HEK293T (cell line): ENCODE measurements at regions not wholly inside any gene's neighbourhood (a gene's known extent, or its start where the extent isn't known, plus 50 kb on each side); places are given as distances from the start of the nearest gene placed in this dataset.
"Not testable (repeated sequence)": the region's sequence is repeated elsewhere in the genome, so short reads cannot be mapped to it uniquely, and the experiment has no call there.

ENCODE experiments used
- CTCF ChIA-PET: fragments of 350-600 bp; formaldehyde crosslinking; extraction: SDS; loops from one replicate; lab custom pipeline; 2021; ENCODE audit warnings: antibody characterized with exemption, inconsistent platforms; lab: Yijun Ruan, JAX
- POLR2A ChIA-PET: fragments of 350-600 bp; formaldehyde crosslinking; extraction: SDS; loops from one replicate; lab custom pipeline; 2020; ENCODE audit warnings: antibody characterized with exemption, inconsistent platforms; lab: Yijun Ruan, JAX
- DNase-seq: peaks from one replicate; pipeline ENCODE4 v3.0.0; 2012; ENCODE audit warnings: mixed read lengths; ENCODE audit errors: extremely low spot score
- ARNT ChIP-seq: fragments of 450-650 bp; IDR thresholded peaks from 2 replicates; pipeline ENCODE4 v1.6.1; 2017; ENCODE audit warnings: mild to moderate bottlenecking
- BHLHE40 ChIP-seq: fragments of 450-650 bp; IDR thresholded peaks from 2 replicates; pipeline ENCODE4 v1.6.1; 2016; ENCODE audit warnings: mild to moderate bottlenecking, moderate library complexity, borderline replicate concordance
- CTBP1 ChIP-seq: fragments of 450-650 bp; IDR thresholded peaks from 2 replicates; pipeline ENCODE4 v1.6.1; 2016; ENCODE audit warnings: borderline replicate concordance
- ELF4 ChIP-seq: fragments of 450-650 bp; IDR thresholded peaks from 2 replicates; pipeline ENCODE4 v1.6.1; 2017; ENCODE audit warnings: antibody characterized with exemption
- FOXA1 ChIP-seq: fragments of 450-650 bp; IDR thresholded peaks from 2 replicates; pipeline ENCODE4 v1.6.1; 2016; ENCODE audit warnings: mild to moderate bottlenecking
- FOXK2 ChIP-seq: fragments of 450-650 bp; IDR thresholded peaks from 2 replicates; pipeline ENCODE4 v1.6.1; 2016; ENCODE audit warnings: mild to moderate bottlenecking
- FOXM1 ChIP-seq: fragments of 450-650 bp; IDR thresholded peaks from 2 replicates; pipeline ENCODE4 v1.6.1; 2017; ENCODE audit warnings: mild to moderate bottlenecking, borderline replicate concordance
- HDGF ChIP-seq: fragments of 450-650 bp; IDR thresholded peaks from 2 replicates; pipeline ENCODE4 v1.6.1; 2017; ENCODE audit warnings: antibody characterized with exemption, borderline replicate concordance
- L3MBTL2 ChIP-seq: fragments of 450-650 bp; conservative IDR thresholded peaks from 2 replicates; pipeline ENCODE4 v1.6.1; 2016; ENCODE audit warnings: mild to moderate bottlenecking
- LEF1 ChIP-seq: fragments of 450-650 bp; IDR thresholded peaks from 2 replicates; pipeline ENCODE4 v1.6.1; 2017; ENCODE audit warnings: mild to moderate bottlenecking, borderline replicate concordance
- NFRKB ChIP-seq: fragments of 450-650 bp; IDR thresholded peaks from 2 replicates; pipeline ENCODE4 v1.6.1; 2016; ENCODE audit warnings: mild to moderate bottlenecking, moderate library complexity
- SP1 ChIP-seq: fragments of 450-650 bp; IDR thresholded peaks from 2 replicates; pipeline ENCODE4 v1.6.1; 2017
- SUZ12 ChIP-seq: fragments of 450-650 bp; IDR thresholded peaks from 2 replicates; pipeline ENCODE4 v1.6.1; 2016; ENCODE audit warnings: mild to moderate bottlenecking
- TARDBP ChIP-seq: fragments of 450-650 bp; IDR thresholded peaks from 2 replicates; pipeline ENCODE4 v1.6.1; 2016
- ZNF384 ChIP-seq: fragments of 450-650 bp; IDR thresholded peaks from 2 replicates; pipeline ENCODE4 v1.6.1; 2016
- TF ChIP-seq, protein P1 (sequence below): fragments of 450-650 bp; IDR thresholded peaks from 2 replicates; pipeline ENCODE4 v1.6.1; 2016

DNA sequence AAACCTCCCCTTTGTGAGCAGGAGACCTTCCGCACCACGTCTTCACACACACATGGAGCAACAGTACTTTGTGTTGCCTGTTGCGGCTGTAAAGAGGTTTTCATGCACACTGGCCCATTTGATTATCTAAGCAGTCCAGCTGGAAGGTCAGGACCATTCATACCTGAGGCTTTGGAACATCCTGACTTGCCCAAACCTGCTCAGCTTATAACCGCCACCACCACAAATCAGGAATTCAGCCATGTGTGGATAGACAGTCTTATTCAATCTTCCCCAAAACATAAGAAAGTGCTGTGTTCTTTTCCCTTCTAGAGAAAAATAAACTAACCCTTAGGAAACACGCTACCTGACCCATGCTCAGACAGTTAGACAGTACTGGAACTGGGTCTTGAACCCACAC, 81.6 kb upstream of the XYLT1 start:
- TF ChIP-seq SUZ12 (no peak), FOXK2 (no peak), FOXA1 (no peak), FOXM1 (no peak), ARNT (no peak), NFRKB (no peak), BHLHE40 (no peak), ELF4 (no peak), ZNF384 (no peak), TARDBP (no peak), LEF1 (no peak), HDGF (no peak), SP1 (no peak), CTBP1 (no peak), L3MBTL2 (no peak)
- TF ChIP-seq, protein P1, sequence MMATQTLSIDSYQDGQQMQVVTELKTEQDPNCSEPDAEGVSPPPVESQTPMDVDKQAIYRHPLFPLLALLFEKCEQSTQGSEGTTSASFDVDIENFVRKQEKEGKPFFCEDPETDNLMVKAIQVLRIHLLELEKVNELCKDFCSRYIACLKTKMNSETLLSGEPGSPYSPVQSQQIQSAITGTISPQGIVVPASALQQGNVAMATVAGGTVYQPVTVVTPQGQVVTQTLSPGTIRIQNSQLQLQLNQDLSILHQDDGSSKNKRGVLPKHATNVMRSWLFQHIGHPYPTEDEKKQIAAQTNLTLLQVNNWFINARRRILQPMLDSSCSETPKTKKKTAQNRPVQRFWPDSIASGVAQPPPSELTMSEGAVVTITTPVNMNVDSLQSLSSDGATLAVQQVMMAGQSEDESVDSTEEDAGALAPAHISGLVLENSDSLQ: no peak
- CTCF ChIA-PET: no interaction called here
- no peak for DNase-seq
- POLR2A ChIA-PET: no interaction called here

DNA sequence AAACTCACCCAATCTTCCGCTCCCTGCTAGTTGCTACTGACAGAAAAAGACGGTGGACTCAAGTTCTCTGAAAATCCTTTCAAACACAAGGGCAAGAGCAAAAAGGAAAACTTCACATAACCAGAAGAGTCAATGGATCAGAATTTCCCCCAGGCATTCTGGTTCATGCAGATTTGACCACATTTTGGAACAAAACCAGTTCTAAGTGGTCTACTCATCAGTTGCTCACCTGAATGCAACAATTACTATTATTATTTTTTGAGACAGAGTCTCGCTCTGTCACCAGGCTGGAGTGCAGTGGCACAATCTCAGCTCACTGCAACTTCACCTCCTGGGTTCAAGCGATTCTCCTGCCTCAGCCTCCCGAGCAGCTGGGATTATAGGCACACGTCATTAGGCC, 80.9 kb upstream of the XYLT1 start:
- DNase-seq, POLR2A ChIA-PET, CTCF ChIA-PET: not testable (repeated sequence)

DNA sequence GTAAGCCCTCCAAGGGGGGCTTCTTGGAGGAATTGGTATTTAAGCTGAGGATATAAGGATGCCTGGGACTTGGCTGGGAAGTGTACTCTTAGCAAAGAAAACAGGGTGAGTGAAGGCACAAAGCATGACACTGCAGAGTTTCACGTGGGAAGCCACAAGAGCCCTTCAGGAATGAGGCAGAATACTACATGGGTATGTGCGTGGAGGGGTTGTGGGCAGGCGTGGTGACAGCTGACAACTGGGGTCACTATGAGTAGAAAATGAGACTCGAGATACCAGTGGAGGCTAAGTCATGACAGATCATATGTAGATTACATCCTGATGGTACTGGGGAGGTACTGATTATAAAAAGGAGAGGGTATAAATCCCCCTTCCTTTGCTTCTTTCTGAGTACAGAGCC, 78.1 kb upstream of the XYLT1 start:
- DNase-seq: no peak
- ChIA-PET POLR2A (no interaction called here), CTCF (no interaction called here)
- TF ChIP-seq, protein P1: no peak
- TF ChIP-seq FOXK2 (no peak), BHLHE40 (no peak), SP1 (no peak), SUZ12 (no peak), CTBP1 (no peak), ELF4 (no peak), LEF1 (no peak), FOXA1 (no peak), ZNF384 (no peak), HDGF (no peak), ARNT (no peak), FOXM1 (no peak), L3MBTL2 (no peak), TARDBP (no peak), NFRKB (no peak)

DNA sequence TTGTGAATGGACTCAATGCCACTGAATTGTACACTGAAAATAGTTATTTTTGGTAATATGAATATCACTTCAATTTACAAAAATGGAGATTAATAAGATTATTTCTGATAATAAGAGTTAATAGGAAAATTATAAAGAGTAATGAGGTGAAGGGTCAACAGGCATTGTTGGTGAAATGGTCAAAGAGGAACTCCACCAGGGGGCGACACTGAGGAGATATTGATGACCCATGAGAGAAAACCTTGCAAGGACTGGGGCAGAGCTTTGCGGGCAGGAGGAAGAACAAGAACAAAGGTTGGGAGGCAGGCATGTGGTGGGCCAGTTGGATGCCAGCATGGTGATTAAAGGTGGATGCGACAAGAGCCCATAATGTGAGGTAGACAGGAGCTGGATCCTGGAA, 74.0 kb upstream of the XYLT1 start:
- no peak for TF ChIP-seq SUZ12
- ChIA-PET CTCF (interaction anchor here (1.1 kb wide), 1 partner anchor 22 kb away, joined by 3 read pairs; no protein-coding TSS in a partner anchor), POLR2A (no interaction called here)
- peak; percentile 12 for DNase-seq

DNA sequence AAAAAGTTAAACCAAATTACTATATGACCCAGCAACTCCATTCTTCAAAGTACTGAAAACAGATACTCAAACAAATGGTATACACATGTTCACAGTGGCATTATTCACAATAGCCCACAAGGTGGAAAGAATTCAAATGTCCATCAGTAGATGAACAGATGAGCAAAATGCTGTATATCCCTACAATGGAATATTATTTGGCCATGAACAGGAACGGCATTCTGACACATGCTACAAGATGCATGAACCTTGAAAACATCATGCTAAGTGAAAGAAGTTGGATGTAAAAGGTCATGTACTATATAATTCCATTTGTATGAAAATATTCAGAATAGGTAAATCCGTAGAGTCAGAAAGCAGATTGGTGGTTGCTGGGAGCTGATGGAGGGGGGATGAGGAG, 73.5 kb upstream of the XYLT1 start:
- CTCF ChIA-PET: interaction anchor here (1.1 kb wide), 1 partner anchor 21 kb away, joined by 3 read pairs; no protein-coding TSS in a partner anchor

DNA sequence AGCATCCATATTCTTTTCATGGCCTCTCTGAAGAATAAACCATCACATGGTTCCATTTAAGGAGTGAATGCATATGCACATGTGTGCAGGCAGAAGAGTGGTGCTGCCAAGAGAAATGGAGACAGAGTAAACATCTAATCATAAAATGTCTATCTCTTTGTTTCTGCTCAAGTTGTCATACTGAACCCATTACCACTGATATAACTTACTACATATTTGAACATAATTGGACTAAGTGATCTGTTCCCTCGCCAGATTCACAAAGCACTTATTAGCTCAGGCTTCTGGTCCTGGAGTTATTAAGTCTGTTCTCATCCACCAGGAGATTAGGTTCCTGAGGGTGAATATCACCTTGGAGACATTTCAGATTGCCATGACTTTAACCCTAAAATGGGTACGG, 72.3 kb upstream of the XYLT1 start:
- POLR2A ChIA-PET: no interaction called here
- DNase-seq: no peak
- TF ChIP-seq CTBP1 (no peak), BHLHE40 (no peak), ZNF384 (no peak), SP1 (no peak), FOXA1 (no peak), ARNT (no peak), LEF1 (no peak), HDGF (no peak), NFRKB (no peak), TARDBP (no peak)
- TF ChIP-seq, protein P1: no peak
- CTCF ChIA-PET: no interaction called here

More for the DNA sequence above, 73.5 kb upstream of the XYLT1 start:
- no peak for DNase-seq
- TF ChIP-seq NFRKB (no peak), FOXA1 (no peak), ZNF384 (no peak), FOXM1 (no peak), SP1 (no peak), LEF1 (no peak), ELF4 (no peak), FOXK2 (no peak), L3MBTL2 (no peak), BHLHE40 (no peak), SUZ12 (no peak)
- TF ChIP-seq, protein P1: no peak
- POLR2A ChIA-PET: no interaction called here
